HS-27A (cell line): ENCODE measurements at regions not wholly inside any gene's neighbourhood (a gene's known extent, or its start where the extent isn't known, plus 50 kb on each side); places are given as distances from the start of the nearest gene placed in this dataset.

Source experiments
- DNase-seq: peaks from one replicate; pipeline ENCODE4 v3.0.0-alpha.2; 2012; ENCODE audit warnings: low read depth, missing footprints

DNA sequence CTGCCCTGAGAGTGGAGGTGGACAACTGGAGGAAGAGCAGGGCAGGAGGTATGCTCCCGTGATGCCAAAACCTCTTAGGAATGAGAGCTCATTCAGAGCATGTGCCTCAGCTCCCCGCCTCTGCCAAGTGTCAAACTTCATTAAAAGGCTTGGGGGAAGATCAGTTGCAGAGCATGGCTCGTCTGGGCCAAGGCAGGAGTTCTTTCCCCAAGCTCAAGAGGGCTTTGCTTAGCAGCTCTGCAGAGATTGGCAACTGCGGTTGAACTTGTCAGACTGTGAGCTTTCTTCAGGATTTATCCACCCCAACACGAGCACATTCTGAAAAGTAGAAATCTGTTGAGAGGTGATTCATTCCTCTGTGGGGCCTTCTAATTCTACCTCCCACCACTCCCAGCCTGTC, 248.1 kb downstream of the HS3ST3A1 start:
- no peak for DNase-seq

DNA sequence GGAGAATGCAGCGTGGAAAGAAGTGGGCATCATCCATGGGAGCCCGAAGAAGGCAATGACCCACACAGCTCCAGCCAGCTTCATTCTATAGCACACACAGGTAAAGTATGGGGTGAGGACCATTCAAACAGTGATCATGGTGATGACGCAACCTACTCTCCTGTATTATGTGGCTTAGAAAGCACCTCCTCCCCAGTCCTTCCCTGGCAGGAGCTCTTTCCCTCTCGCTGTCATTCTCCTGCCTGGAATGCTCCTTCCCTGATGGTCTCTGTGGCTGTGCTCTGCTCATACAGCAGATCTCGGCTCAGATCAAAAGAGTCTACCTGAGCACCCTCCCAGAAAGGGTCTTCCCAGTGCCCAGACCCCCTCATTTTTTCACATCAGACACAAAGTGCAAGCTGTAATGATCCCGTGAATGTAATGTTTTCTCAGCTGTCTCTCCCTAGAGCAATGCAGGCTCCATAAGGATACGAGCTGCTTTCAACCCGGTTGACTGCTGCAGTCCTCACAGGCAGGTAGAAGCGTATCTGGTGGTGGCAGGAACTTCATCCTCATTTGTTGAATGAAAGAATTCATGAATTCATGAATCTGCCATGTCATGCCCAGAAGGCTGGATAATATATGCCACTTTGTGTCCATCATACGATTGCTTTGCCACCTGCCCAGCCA, 248.8 kb downstream of the HS3ST3A1 start:
- DNase-seq = no peak

DNA sequence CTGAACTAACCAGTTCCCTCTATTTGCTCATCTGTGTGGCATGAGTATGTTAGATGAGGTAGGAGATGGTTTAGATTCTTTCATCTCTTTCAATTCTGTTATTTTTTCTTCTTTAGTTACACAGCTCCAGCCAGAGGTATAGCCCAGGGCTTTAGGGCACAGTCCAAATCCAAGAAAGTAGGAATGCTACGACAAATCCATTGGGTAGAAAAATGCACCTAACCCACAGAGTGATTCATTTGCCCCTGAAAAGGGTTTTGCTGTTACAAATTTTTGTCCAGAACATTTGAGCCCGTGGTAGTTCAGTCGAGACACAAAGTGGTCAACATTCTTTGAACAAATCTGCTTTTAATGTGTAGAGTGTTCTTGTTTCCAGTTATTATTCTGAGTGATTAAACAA, 250.7 kb downstream of the HS3ST3A1 start:
- DNase-seq = no peak

DNA sequence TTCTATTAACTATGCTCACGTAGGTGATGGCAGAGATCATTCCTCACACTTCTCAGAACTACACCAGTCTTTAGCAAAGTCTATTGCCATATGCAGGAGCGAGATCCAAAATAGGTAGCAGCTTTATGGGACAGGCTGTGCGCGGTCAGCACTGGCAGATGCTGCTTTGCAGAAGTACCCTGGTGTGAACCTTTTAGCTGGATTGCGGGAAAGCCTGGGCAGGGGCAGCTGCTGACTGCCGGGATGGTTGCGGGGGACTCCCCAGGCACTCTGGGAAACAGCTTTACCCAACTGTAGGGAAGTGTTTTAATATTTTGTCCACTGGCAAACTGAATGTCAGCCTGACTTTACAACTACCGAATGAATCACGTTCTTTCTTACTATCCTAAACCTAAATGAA, 251.3 kb downstream of the HS3ST3A1 start:
- no peak for DNase-seq

DNA sequence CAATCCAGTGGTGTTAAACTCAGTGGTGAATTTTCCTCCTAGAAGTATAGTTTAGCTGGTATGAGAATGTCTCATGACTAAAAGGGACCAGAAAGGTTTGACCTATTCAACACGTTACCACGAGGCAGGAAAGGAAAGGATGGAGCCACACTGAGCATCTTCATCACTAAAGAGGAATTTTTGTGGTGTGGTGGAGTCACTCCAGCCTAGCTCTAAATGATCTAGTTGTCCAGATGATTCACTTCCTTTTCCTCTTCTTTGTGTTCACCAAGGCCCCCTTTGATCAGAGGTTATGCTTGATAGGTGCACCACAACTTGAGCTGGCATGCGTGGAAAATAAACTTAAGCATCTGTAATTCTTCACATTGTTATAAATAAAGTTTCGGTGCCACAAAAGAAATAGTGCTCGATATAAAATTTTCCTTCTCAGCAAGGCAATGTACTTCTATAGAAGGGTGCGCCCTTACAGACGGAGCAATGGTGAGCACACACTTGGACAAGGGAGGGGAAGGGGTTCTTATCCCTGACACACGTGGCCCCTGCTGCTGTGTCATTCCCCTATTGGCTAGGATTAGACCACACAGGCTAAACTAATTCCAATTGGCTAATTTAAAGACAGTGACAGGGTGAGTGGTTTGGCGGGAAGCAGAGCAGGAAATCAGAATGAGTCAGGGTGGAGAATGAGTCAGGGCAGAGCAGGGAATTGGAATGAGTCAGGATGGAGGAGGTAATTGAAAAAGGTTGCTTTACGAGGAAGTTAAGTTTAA, 254.6 kb downstream of the HS3ST3A1 start:
- DNase-seq = peak; percentile 57

DNA sequence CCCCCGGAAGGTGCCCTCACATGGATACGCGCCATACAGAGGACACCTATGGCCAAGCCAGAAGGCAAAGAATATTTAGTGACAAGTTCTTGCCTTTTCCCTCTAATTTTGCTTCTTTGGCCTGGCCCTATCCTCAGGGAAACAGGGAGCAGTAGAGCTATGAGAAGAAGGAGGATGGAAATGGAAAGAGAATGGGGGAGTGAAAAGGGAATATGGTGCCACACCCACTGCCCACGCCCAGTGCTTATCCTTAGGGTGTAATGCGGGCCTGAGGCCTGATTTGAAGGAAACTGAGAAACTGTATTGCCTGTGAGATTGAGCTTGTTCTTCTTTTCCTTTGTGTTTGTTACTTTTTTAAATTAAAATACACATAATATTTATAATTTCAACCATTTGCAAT, 255.1 kb downstream of the HS3ST3A1 start:
- no peak for DNase-seq

DNA sequence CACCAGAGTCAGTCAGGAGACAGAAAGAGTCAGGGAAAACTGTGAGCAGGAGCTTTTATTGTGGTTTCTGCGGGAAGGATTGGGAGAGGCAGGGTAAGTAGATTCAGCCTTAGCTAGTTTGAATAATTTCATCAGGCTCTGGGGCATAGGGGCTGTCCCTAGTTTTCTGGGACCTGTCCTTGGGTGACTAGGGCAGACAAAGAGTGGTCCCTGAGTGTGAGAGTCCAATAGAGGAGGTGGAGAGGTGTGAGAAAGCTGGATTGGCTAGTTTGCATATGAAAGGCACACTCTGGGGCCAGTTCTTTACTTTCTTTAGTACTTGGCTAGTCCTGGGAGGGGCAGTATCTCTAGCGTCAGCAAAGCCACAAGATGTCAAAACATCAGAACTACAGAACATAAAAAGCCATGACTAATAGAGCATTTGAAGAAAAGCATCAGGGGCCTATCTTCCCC, 255.6 kb downstream of the HS3ST3A1 start:
- DNase-seq = peak; percentile 36

DNA sequence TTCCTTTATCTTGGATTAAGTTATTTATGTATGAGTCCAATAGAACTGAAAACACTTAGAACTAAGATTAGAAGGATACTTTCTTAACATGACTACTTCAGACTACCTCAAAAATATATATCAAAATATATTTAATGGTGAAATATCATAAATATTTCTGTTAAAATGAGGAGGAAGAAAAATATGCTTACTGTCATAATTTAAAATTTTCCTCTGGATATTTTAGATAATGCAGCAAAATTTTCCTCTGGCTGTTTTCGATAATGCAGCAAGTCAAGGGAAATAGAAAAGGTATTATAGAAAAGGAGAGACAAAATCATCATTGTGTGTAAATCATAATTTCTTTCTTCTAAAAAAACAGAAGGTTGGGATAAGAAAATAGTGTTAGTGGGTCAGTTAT, 263.3 kb downstream of the HS3ST3A1 start:
- no peak for DNase-seq

DNA sequence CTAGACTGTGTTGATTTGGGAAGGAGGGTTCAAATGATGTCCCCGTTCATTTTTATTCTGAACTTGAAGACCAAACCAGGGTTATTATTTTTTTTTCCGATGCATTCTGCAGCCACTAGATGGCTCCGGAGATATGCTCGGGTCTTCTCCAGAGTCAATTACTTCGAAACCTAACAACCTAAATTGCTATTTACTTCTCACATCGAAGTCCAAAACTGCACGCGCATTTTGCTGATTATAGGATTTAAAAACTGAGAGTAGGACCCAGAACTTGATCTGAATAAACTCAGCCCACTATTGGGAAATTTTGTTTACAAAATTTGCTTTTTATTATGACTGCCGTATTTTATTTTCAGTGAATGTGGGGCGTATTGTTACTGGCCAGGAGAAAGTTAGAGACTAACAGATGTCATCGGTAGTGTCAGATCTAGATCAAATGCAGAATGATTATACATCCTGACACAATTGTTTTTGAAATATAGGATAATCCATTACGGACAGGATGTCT, 263.8 kb downstream of the HS3ST3A1 start:
- no peak for DNase-seq

DNA sequence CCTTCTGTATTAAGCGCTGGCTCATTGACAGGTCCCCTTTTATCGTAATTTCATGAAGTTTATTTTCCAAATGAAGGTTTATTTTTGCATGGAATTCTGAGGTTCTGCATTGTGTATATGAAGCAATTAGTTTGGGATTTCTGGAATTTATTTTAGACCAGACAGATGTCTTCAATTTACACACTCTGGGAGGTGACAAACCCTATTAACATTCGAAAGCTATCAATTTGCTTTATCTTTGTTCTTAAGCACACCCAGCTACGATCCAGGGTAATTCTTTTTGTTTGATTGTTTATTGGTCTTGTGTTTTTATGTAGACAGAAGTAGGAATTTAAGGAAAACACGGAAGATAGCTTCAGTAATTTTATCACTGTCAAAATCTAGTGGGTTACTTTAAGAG, 264.6 kb downstream of the HS3ST3A1 start:
- DNase-seq = no peak

DNA sequence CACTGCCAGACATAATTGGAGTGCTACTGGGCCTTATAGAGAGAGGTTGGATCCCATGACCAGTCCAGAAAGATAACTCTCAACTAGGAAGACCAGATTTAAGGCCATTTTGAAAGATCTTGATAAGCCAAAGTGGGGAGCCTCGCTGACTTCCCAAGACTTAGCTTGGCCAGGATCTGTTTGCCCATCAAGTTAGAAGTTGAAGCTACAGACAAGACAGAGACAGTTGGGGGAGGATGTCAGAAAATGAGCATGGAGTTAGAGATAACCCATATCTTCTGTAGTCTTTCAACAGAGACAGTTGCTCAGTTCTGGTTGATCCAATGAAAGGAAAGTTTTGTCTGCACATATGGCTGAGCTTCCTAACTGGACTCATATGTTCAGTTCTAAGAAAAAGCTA, 267.4 kb downstream of the HS3ST3A1 start:
- DNase-seq = no peak

DNA sequence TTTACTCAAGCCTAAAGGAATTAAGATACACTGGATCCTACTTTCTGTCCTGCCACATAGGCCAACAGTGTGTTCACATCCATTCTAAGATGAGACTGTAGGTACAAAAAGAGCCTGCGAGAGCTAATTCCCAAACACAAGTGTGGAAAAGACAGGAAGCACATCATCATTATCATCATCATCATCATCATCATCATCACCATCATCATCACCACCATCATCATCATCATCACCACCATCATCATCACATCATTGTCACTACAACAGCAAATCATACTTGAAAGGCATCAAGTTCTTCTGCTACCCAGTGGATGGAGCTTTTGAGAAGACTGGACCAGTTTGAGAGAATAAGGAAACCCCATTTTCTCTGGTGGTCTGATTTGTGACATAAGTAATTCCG, 268.1 kb downstream of the HS3ST3A1 start:
- no peak for DNase-seq

DNA sequence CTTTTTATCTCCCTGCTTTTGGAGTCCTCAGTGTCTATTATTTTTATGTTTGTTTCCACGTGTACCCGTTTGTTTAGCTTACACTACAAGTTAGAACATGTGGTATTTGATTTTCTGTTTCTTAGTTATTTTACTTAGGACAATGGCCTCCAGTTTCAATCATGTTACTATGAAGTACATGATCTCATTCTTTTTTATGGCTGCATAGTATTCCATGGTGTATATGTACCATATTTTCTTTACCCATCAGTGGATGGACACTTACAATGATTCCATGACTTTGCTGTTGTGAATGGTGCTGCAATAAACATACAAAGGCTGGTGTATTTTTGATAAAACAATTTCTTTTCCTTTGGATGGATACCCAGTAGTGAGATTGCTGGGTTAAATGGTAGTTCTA, 269.5 kb downstream of the HS3ST3A1 start:
- no peak for DNase-seq

DNA sequence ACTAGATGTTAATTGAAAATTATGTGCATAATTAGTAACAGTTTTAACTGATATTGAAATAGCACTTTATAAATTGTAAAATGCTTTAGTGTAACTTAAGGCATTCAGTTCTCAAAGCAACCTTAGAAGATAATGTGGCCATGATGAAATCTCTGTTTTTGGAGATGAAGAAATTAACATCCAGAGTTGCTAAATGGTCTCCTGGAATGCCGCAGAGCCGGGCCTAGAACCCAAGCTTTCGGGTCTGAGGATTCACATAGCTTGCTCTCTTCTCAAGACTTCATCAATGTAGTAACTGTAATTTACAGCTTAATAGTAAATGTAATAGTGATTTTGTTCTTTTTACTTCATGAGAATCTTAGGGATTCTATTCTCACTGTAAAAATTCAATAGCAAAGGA, 272.3 kb downstream of the HS3ST3A1 start:
- DNase-seq = no peak

DNA sequence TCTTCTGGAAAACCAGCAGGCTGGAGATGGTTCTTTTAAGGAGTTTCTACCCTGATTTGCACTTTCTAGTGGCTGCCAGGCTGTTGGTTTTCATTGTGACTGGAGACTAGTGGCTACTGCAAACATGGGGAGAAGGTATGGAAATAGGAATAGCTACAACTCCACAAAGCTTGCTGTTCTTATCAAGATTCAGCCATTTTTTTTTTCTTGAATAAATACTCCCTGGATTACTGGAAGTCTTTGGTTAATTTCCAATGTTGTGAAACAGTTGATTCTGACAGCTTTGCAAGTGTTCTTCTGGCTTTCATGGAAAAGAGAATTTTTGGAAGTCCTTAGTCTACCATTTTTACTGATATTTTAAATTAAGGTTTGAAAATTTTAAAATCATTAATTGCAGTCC, 277.7 kb downstream of the HS3ST3A1 start:
- no peak for DNase-seq

DNA sequence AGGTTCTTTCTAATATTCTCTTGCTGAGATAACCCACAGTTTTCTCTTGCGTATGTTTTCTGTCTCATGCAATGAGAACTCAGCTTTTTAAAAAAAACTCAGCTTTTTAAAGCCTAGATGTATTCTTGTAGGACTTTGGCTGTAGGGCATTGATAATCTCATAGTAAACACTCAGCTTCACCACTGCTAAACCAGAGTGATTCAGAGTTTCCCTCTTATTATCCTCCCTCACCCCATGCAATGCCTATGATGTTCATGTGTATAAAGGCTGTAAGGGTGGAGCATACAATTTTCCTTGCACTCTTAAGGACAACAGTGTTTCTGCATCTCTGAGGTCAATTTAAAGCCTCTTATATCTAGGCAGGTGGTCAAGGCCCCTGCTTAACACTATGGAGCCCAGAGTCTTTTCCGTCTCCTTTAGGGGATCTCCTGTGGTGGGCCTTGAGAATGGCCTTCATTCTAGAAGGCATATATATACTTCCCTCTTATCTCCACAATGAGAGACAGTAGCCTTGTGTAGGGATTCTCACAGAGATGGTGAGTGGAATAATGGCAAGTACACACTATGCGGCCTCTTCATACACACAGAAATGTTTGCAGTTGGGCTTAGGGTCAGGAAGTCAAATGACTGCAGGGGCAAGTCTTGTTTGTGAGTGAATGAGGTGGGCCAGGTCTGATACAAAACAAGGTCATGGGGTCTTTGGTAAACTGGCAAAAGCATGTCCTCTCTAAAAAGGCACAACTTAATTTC, 279.6 kb downstream of the HS3ST3A1 start:
- no peak for DNase-seq

DNA sequence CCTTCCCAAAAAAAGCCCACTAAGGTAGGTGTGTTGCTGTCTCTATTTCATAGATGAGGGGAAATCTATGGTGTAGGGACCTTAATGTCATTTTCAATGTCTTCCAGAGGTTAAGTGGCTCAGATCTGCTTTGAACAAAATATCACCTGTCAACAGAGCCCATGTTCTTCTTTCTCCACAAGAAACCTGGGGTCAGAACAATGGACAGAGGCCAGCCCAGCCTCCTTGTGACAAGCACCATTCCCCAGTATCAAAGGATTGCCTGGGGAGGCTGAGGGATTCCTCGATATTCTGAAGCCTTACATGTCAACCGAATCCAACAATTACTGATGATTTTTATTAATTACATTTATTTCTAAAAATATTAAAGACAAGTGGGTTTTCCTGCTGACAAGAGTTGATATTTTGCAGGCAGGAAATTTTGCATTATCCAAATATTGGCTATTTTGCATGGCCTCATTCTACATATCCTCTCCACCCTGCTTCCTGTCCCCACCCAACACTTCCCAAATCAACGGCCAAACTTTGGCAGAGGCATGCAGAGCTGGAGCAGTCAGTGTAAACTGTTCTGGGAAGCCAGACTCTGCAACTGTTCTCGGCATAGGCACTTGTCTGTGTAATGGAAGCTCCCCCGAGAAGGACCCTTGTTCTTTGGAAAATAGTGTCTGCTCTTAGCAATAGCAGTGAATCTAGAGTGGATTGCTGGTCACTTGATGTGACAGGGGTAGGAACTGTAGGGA, 281.5 kb downstream of the HS3ST3A1 start:
- no peak for DNase-seq

DNA sequence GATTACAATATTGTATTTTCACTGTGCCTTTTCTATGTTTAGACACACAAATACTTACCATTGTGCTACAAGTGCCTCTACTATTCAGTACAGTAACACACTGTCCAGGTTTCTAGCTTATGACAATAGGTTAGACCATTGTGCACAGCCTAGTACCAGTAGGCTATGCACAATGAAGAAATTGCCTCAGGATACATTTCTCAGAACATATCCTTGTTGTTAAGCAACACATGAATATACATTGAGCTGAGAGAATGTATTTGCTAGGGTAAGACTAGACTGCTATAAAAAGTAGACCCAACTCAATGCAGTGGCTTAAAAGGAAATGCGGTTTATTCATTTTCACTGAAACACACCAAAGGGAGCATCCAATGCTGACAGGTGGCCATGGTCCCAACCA, 285.1 kb downstream of the HS3ST3A1 start:
- no peak for DNase-seq

DNA sequence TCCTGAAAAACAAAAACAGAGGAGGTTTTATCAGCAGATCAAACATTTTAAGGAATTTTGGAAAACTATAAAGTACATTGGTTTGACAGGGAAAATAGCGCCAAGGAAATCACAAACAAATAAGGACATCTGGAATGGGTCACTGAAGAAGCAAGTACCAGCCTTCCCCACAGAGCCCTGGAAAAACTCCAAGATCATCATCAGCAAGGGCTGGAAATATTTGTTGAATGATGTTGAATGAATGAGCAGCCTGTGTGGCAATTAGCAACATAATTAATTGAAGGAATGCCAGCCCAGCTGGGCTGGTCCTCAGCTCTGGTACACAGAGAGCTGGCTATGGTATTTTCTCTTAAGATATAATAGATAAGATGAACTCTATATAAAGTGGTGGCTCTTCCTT, 290.4 kb downstream of the HS3ST3A1 start:
- DNase-seq = peak; percentile 4

DNA sequence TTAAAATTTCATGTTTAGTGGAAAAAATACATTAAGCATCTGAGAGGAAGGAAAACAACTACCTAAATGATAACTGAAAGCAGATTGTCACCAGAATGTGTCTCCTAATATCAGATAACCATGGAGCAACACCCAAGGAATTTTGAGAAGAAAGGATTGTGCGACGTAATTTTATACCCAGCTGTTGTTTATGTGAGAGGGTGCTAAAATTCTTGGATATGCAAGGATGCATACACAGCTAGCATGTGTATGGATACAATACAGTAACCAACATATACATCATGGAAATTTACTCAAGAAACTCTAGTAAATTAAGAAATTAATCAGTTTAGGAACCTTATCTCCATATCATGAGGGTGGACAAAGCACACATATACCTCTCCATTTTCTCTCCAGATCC, 290.9 kb downstream of the HS3ST3A1 start:
- DNase-seq = no peak

DNA sequence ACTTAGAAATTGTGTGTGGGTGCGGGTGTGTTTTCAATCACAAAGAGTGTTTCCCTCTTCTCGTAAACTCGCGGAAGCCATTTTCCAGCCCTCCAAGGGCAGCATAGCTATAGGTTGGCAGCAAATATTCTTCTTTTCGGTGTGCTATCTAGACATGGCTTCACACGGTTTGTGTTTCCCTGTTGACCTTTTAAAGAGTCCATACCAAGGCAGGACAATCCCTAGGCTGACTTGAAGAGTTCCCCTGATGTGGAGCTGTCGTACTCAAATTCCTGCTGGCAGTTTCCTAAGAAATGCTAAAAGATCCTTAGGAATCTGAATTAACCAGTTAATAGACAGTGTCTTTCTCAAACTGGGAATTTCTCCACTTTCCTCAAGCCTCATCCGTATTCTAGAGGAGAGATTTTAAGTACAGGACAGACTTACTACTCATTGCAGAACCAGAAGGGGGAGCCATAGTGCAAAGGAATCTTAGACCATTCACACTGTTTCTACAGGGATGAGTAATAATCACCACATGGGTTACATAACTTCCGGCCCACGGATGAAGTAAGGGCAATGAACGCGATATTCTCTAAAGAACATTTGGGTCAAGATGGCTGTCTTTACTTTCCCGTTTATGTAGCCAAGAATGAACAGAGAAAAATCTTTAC, 288.6 kb upstream of the ELAC2 start:
- peak; percentile 14 for DNase-seq

DNA sequence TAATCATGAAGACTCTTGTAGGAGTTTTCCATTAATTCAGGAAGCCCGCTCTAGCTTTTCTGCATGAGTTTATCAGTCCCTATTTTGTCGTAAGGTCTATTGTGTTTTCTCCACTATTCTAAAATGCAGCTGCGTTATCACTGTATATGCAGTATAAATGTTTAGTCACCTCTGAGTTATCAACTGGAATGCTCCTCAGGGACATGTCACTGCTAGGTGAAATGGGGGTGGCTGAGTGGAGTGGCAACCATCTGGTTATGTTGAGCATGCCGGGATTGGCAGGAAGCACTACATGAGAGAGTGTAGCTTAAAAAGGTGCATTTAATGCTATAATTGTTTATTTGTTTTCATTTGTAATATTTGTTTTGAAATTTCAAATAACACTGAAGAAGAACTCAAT, 285.2 kb upstream of the ELAC2 start:
- DNase-seq = no peak
